HG03139 (cell line): ENCODE measurements at regions not wholly inside any gene's neighbourhood (a gene's known extent, or its start where the extent isn't known, plus 50 kb on each side); places are given as distances from the start of the nearest gene placed in this dataset.
"Not testable (repeated sequence)": the region's sequence is repeated elsewhere in the genome, so short reads cannot be mapped to it uniquely, and the experiment has no call there.

Experiments
- ATAC-seq: cut with Tn5 transposase; IDR thresholded peaks from one replicate; pipeline ENCODE4 v1.9.1; 2021; ENCODE audit not compliant: unreplicated experiment

GRCh38 chr3:80366808-80367548 is 599.2 kb upstream of the ROBO1 start:
- ATAC-seq: no peak

- ATAC-seq: no peak
Observed at GRCh38 chr3:80357761-80358160, 590.0 kb upstream of the ROBO1 start.

- ATAC-seq: no peak
Observed at GRCh38 chr3:80355144-80355543, 587.3 kb upstream of the ROBO1 start.

GRCh38 chr3:80351201-80351600 is 583.4 kb upstream of the ROBO1 start:
- no peak for ATAC-seq

GRCh38 chr3:80350771-80351170 is 583.0 kb upstream of the ROBO1 start:
- no peak for ATAC-seq

GRCh38 chr3:80338366-80338765 is 570.6 kb upstream of the ROBO1 start:
- no peak for ATAC-seq

GRCh38 chr3:80334534-80334933 is 566.7 kb upstream of the ROBO1 start:
- no peak for ATAC-seq

- no peak for ATAC-seq
Observed at GRCh38 chr3:80331494-80332170, 563.8 kb upstream of the ROBO1 start.

- ATAC-seq: not testable (repeated sequence)
Observed at GRCh38 chr3:80314541-80314940, 546.7 kb upstream of the ROBO1 start.

GRCh38 chr3:80308637-80309036 is 540.8 kb upstream of the ROBO1 start:
- ATAC-seq: no peak

- no peak for ATAC-seq
Observed at GRCh38 chr3:80307844-80308243, 540.0 kb upstream of the ROBO1 start.

- ATAC-seq: no peak
Observed at GRCh38 chr3:80297720-80298119, 529.9 kb upstream of the ROBO1 start.

- ATAC-seq: no peak
Observed at GRCh38 chr3:80285388-80285787, 517.6 kb upstream of the ROBO1 start.

- no peak for ATAC-seq
Observed at GRCh38 chr3:80283783-80284182, 516.0 kb upstream of the ROBO1 start.

- ATAC-seq: no peak
Observed at GRCh38 chr3:80278056-80278455, 510.3 kb upstream of the ROBO1 start.

- no peak for ATAC-seq
Observed at GRCh38 chr3:80275120-80275519, 507.3 kb upstream of the ROBO1 start.

- no peak for ATAC-seq
Observed at GRCh38 chr3:80263260-80263659, 495.5 kb upstream of the ROBO1 start.

GRCh38 chr3:80261082-80261481 is 493.3 kb upstream of the ROBO1 start:
- no peak for ATAC-seq

- no peak for ATAC-seq
Observed at GRCh38 chr3:80259736-80260135, 491.9 kb upstream of the ROBO1 start.

- no peak for ATAC-seq
Observed at GRCh38 chr3:80252113-80252512, 484.3 kb upstream of the ROBO1 start.

- ATAC-seq: no peak
Observed at GRCh38 chr3:80247766-80248165, 480.0 kb upstream of the ROBO1 start.

- ATAC-seq: no peak
Observed at GRCh38 chr3:80244390-80244789, 476.6 kb upstream of the ROBO1 start.

GRCh38 chr3:80241791-80242190 is 474.0 kb upstream of the ROBO1 start:
- no peak for ATAC-seq
